ENCODE measurements at regions not wholly inside any gene's neighbourhood (a gene's known extent, or its start where the extent isn't known, plus 50 kb on each side); places are given as distances from the start of the nearest gene placed in this dataset.

- no peak overlapping the region for H3K4me3 ChIP-seq (ENCODE audit: low read depth in 2 of 2, low read length in 2 of 2)
- in situ Hi-C loops (cut with HindIII; ENCODE audit: low pct_unique_long_range_greater_than_20kb, low sequenced_read_pairs): no loop called here
- no peaks in the 10 kb centered on the region for H3K36me3 ChIP-seq (ENCODE audit: control insufficient read depth, insufficient read depth, low read length)
- ChIA-PET CTCF (no interaction called here), POLR2A (no interaction called here)
- no TSS peak for BruUV-seq (replicated peaks)
- H3K9me3 ChIP-seq (ENCODE audit: control insufficient read depth, insufficient read depth, low read depth, low read length): peaks cover 3% of the 10 kb centered on the region; the same call in 1 of the 2 replicates
- no peak for TF ChIP-seq TCF7L2 (IDR thresholded peaks at IDR 0.05; ENCODE audit: low read depth, low read length)
- TF ChIP-seq POLR2AphosphoS5 (IDR thresholded peaks at IDR 0.05; ENCODE audit: low read depth, low read length): no peak
- no peak for TF ChIP-seq SIN3A (IDR thresholded peaks at IDR 0.05; ENCODE audit: borderline replicate concordance, insufficient read depth, low read depth, low read length)
- TF ChIP-seq REST (IDR thresholded peaks at IDR 0.05; ENCODE audit: insufficient read depth in 1 of 2, low read depth in 2 of 2, low read length in 1 of 2): no peak
- no peak for TF ChIP-seq CTCF (IDR thresholded peaks at IDR 0.05)
- H3K27me3 ChIP-seq (ENCODE audit: control insufficient read depth, insufficient read depth, low read length): no peaks in the 10 kb centered on the region
- no peaks in the 10 kb centered on the region for H3K4me1 ChIP-seq (ENCODE audit: control insufficient read depth, insufficient read depth, low read length)
- H3K27ac ChIP-seq (ENCODE audit: low read length): no peak overlapping the region
- no peak for DNase-seq (ENCODE audit: low read depth, low spot score)
- no peak for ATAC-seq
- intact Hi-C loops (cut with micrococcal nuclease; ENCODE audit: unreplicated experiment): no loop called here
Observed at GRCh38 chr7:25037325-25037724, 57.3 kb upstream of the OSBPL3 start.

GRCh38 chr7:25035274-25035673, 55.3 kb upstream of the OSBPL3 start:
- peaks cover 3% of the 10 kb centered on the region; the same call in 1 of the 2 replicates for H3K9me3 ChIP-seq (ENCODE audit: control insufficient read depth, insufficient read depth, low read depth, low read length)
- in situ Hi-C loops (cut with HindIII; ENCODE audit: low pct_unique_long_range_greater_than_20kb, low sequenced_read_pairs): no loop called here
- intact Hi-C loops (cut with micrococcal nuclease; ENCODE audit: unreplicated experiment): no loop called here
- TF ChIP-seq REST (IDR thresholded peaks at IDR 0.05; ENCODE audit: insufficient read depth in 1 of 2, low read depth in 2 of 2, low read length in 1 of 2) (no peak), SIN3A (IDR thresholded peaks at IDR 0.05; ENCODE audit: borderline replicate concordance, insufficient read depth, low read depth, low read length) (no peak), POLR2AphosphoS5 (IDR thresholded peaks at IDR 0.05; ENCODE audit: low read depth, low read length) (no peak), TCF7L2 (IDR thresholded peaks at IDR 0.05; ENCODE audit: low read depth, low read length) (no peak), CTCF (IDR thresholded peaks at IDR 0.05) (no peak)
- DNase-seq (ENCODE audit: low read depth, low spot score): no peak
- H3K27ac ChIP-seq (ENCODE audit: low read length): no peak overlapping the region
- ChIA-PET CTCF (no interaction called here), POLR2A (no interaction called here)
- no peak overlapping the region for H3K4me3 ChIP-seq (ENCODE audit: low read depth in 2 of 2, low read length in 2 of 2)
- no peak for ATAC-seq
- H3K4me1 ChIP-seq (ENCODE audit: control insufficient read depth, insufficient read depth, low read length): no peaks in the 10 kb centered on the region
- no peaks in the 10 kb centered on the region for H3K36me3 ChIP-seq (ENCODE audit: control insufficient read depth, insufficient read depth, low read length)
- BruUV-seq (replicated peaks): no TSS peak
- no peaks in the 10 kb centered on the region for H3K27me3 ChIP-seq (ENCODE audit: control insufficient read depth, insufficient read depth, low read length)
